ENCODE measurements at regions not wholly inside any gene's neighbourhood (a gene's known extent, or its start where the extent isn't known, plus 50 kb on each side); places are given as distances from the start of the nearest gene placed in this dataset.

GRCh38 chr6:121578216-121578615, 142.8 kb downstream of the GJA1 start:
- FAIRE-seq (no peak), ATAC-seq (no peak), DNase-seq (ENCODE audit: extremely low read depth in 1 of 4, low spot score in 3 of 4) (no peak)
- H3K27ac ChIP-seq (ENCODE audit: extremely low read depth, low read depth, low read length): no peak overlapping the region
- ChIA-PET POLR2A (no interaction called here), CTCF (ENCODE audit: low intra/inter-chr PET ratio) (no interaction called here)
- H2AFZ ChIP-seq (ENCODE audit: low read depth, low read length): no peak overlapping the region
- no peaks in the 10 kb centered on the region for H3K9me1 ChIP-seq (ENCODE audit: control insufficient read depth, insufficient read depth, low read length)
- in situ Hi-C loops (cut with MboI) (no loop called here), intact Hi-C loops (cut with micrococcal nuclease) (no loop called here)
- no TSS peak for BruUV-seq (replicated peaks)
- no peaks in the 10 kb centered on the region for H3K79me2 ChIP-seq (ENCODE audit: control insufficient read depth, insufficient read depth, low read length)
- H3K4me2 ChIP-seq (ENCODE audit: insufficient read depth, low read length): no peak overlapping the region
- no peak overlapping the region for H3K4me3 ChIP-seq
- no peaks in the 10 kb centered on the region for H3K4me1 ChIP-seq (replicated peaks in 1 of 2; ENCODE audit: control insufficient read depth in 2 of 2, insufficient read depth in 2 of 2, low read length in 2 of 2)
- H4K20me1 ChIP-seq (replicated peaks; ENCODE audit: control insufficient read depth, insufficient read depth, low read length): no peaks in the 10 kb centered on the region
- H3K27me3 ChIP-seq (ENCODE audit: control insufficient read depth in 2 of 2, insufficient read depth in 2 of 2, low read length in 2 of 2): no peaks in the 10 kb centered on the region
- H3K9ac ChIP-seq (ENCODE audit: insufficient read depth in 1 of 2, low read depth in 2 of 2, low read length in 2 of 2): no peak overlapping the region
- no peaks in the 10 kb centered on the region for H3K36me3 ChIP-seq (ENCODE audit: control insufficient read depth, insufficient read depth, low read length)
- H3K9me3 ChIP-seq (replicated peaks; ENCODE audit: control insufficient read depth, insufficient read depth, low read depth, low read length): no peaks in the 10 kb centered on the region
- TF ChIP-seq KAT2B (IDR thresholded peaks at IDR 0.05; ENCODE audit: low read depth, low read length) (no peak), KDM2B (CRISPR knock-in tag; IDR thresholded peaks at IDR 0.05) (no peak), HMG20A (CRISPR knock-in tag; conservative IDR thresholded peaks at IDR 0.05) (no peak), TEAD1 (CRISPR knock-in tag; IDR thresholded peaks at IDR 0.05) (no peak), ARID4B (CRISPR knock-in tag; IDR thresholded peaks at IDR 0.05) (no peak), ZNF347 (CRISPR knock-in tag; IDR thresholded peaks at IDR 0.05; ENCODE audit: low read depth) (no peak), ASH1L (IDR thresholded peaks at IDR 0.05; ENCODE audit: borderline replicate concordance, low read depth, partially characterized antibody) (no peak), PBX2 (CRISPR knock-in tag; IDR thresholded peaks at IDR 0.05; ENCODE audit: low read depth) (no peak), PBX2 (tag; conservative IDR thresholded peaks at IDR 0.05; ENCODE audit: low read depth) (no peak), ZBTB2 (IDR thresholded peaks at IDR 0.05) (no peak), ZNF174 (CRISPR knock-in tag; IDR thresholded peaks at IDR 0.05) (no peak), ZNF589 (CRISPR knock-in tag; IDR thresholded peaks at IDR 0.05; ENCODE audit: low read depth) (no peak), PHF21A (IDR thresholded peaks at IDR 0.05; ENCODE audit: borderline replicate concordance, low read depth) (no peak), IRF9 (tag; IDR thresholded peaks at IDR 0.05) (no peak), ZZZ3 (IDR thresholded peaks at IDR 0.05) (no peak)

Measured in K562 (cell line).